ENCODE measurements at regions not wholly inside any gene's neighbourhood (a gene's known extent, or its start where the extent isn't known, plus 50 kb on each side); places are given as distances from the start of the nearest gene placed in this dataset.

GRCh38 chr9:126085170-126085569, 241.5 kb upstream of the MVB12B start:
- TF ChIP-seq CTCF (IDR thresholded peaks at IDR 0.05; ENCODE audit: borderline replicate concordance, insufficient read depth, low read depth, low read length), result no peak
- H3K4me3 ChIP-seq (ENCODE audit: low read depth, low read length), result no peak overlapping the region

- no peak for TF ChIP-seq CTCF (IDR thresholded peaks at IDR 0.05; ENCODE audit: borderline replicate concordance, insufficient read depth, low read depth, low read length)
- no peak overlapping the region for H3K4me3 ChIP-seq (ENCODE audit: low read depth, low read length)
Measured at GRCh38 chr9:126088336-126088735, 238.3 kb upstream of the MVB12B start.

GRCh38 chr9:126089789-126090188, 236.8 kb upstream of the MVB12B start:
- no peak for TF ChIP-seq CTCF (IDR thresholded peaks at IDR 0.05; ENCODE audit: borderline replicate concordance, insufficient read depth, low read depth, low read length)
- H3K4me3 ChIP-seq (ENCODE audit: low read depth, low read length), result no peak overlapping the region

- no peak for TF ChIP-seq CTCF (IDR thresholded peaks at IDR 0.05; ENCODE audit: borderline replicate concordance, insufficient read depth, low read depth, low read length)
- no peak overlapping the region for H3K4me3 ChIP-seq (ENCODE audit: low read depth, low read length)
Measured at GRCh38 chr9:126093771-126094170, 232.9 kb upstream of the MVB12B start.

- TF ChIP-seq CTCF (IDR thresholded peaks at IDR 0.05; ENCODE audit: borderline replicate concordance, insufficient read depth, low read depth, low read length), result no peak
- H3K4me3 ChIP-seq (ENCODE audit: low read depth, low read length), result no peak overlapping the region
Measured at GRCh38 chr9:126095546-126096190, 231.0 kb upstream of the MVB12B start.

GRCh38 chr9:126096340-126096739, 230.3 kb upstream of the MVB12B start:
- no peak for TF ChIP-seq CTCF (IDR thresholded peaks at IDR 0.05; ENCODE audit: borderline replicate concordance, insufficient read depth, low read depth, low read length)
- no peak overlapping the region for H3K4me3 ChIP-seq (ENCODE audit: low read depth, low read length)

GRCh38 chr9:126097679-126098078, 228.9 kb upstream of the MVB12B start:
- no peak for TF ChIP-seq CTCF (IDR thresholded peaks at IDR 0.05; ENCODE audit: borderline replicate concordance, insufficient read depth, low read depth, low read length)
- H3K4me3 ChIP-seq (ENCODE audit: low read depth, low read length), result no peak overlapping the region

Data from GM12875 (cell line).